ENCODE measurements at regions not wholly inside any gene's neighbourhood (a gene's known extent, or its start where the extent isn't known, plus 50 kb on each side); places are given as distances from the start of the nearest gene placed in this dataset.

- H3K9me3 ChIP-seq: peaks cover 0 to 5% (median 0%) of the 10 kb centered on the region in 12 donors
- H3K4me1 ChIP-seq: no peaks in the 10 kb centered on the region
- intact Hi-C loops (cut with DNase I): no loop called here
- H3K27me3 ChIP-seq: no peaks in the 10 kb centered on the region
- H3K27ac ChIP-seq: no peak overlapping the region
- no peaks in the 10 kb centered on the region for H3K36me3 ChIP-seq
- H3K4me3 ChIP-seq: no peak overlapping the region
- TF ChIP-seq CTCF (IDR thresholded peaks at IDR 0.05) (no peak), POLR2A (IDR thresholded peaks at IDR 0.05) (no peak)
- DNase-seq (no peak), ATAC-seq (no peak)
- WGBS, 4 donors: 75 to 87% (median 76%) methylated on average over 3 of the region's 3 CpGs
Observed at GRCh38 chr4:180727478-180727877, 1515.7 kb upstream of the TENM3 start.

DNA sequence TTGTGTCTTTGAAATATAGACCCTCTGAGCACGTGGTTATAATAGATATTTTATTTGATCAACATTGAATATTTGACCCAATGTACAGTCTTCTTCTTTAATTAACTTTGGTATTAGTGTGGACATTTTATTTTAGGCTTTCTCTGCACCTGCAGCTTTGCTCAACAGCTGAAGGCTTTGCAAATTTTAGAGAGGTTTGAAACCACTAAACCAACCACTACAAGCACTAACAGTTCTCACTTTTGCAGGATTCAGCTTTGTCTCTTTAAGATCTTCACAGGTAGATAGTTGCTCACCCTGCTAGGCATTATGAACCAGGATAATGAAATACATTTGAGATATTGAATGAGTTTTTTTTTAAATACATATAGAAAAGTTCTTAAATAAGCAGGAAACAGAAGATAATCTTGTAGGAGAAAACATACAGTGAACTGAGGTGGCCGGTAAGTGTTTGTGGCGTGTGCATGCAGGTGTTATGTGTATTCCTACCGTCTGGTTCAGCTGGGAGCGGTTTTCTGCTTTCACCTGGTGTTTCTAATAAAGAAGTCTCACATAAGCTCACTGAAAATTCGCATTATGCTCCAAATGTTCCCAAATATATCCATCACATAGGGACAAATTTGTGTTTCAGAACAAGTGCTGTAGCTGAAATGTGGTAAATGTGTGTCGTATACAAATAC is 1508.3 kb upstream of the TENM3 start:
- Histone ChIP-seq H3K4me3 (no peak overlapping the region), H3K4me1 (no peaks in the 10 kb centered on the region), H3K27ac (no peak overlapping the region), H3K27me3 (no peaks in the 10 kb centered on the region), H3K9me3 (peaks cover 0 to 5% (median 0%) of the 10 kb centered on the region in 12 donors), H3K36me3 (no peaks in the 10 kb centered on the region)
- no peak for ATAC-seq
- 73 to 78% (median 77%) methylated on average over 7 of the region's 7 CpGs for WGBS, 4 donors
- DNase-seq: no peak
- intact Hi-C loops (cut with DNase I): no loop called here
- TF ChIP-seq CTCF (IDR thresholded peaks at IDR 0.05): no peak
- no peak for TF ChIP-seq POLR2A (IDR thresholded peaks at IDR 0.05)

DNA sequence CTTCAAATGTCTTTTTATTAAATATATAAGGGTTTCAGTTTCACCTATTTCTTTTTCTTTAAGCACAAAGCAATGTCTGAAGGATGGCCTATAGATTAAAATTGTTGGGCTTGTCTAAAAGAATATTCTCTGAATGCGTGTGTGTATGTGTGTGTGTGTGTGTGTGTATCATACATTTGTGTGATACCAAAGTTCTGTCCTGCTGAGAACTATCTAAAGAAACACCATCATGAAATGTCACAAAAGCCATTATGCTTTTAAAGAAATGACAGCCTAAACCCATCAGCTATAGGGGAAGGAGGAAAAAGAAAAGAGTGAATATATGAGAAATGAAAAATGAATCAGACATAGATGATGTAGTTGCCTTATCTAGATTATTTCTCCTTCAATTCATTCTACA is 1501.5 kb upstream of the TENM3 start:
- H3K27me3 ChIP-seq: no peaks in the 10 kb centered on the region
- intact Hi-C loops (cut with DNase I): no loop called here
- no peak for TF ChIP-seq CTCF (IDR thresholded peaks at IDR 0.05)
- TF ChIP-seq POLR2A (IDR thresholded peaks at IDR 0.05): no peak
- H3K4me1 ChIP-seq: no peaks in the 10 kb centered on the region
- WGBS, 4 donors: 60 to 84% (median 78%) methylated on average over 1 of the region's 1 CpG
- DNase-seq (no peak), ATAC-seq (no peak)
- H3K9me3 ChIP-seq: peaks cover 0 to 3% (median 0%) of the 10 kb centered on the region in 12 donors
- H3K4me3 ChIP-seq: no peak overlapping the region
- H3K27ac ChIP-seq: no peak overlapping the region
- H3K36me3 ChIP-seq: no peaks in the 10 kb centered on the region

- ATAC-seq: no peak
- H3K27ac ChIP-seq: no peak overlapping the region
- H3K9me3 ChIP-seq: peaks cover 0 to 7% (median 0%) of the 10 kb centered on the region in 12 donors
- 58 to 66% (median 61%) methylated on average over 4 of the region's 4 CpGs for WGBS, 4 donors
- no peak for DNase-seq
- H3K27me3 ChIP-seq: no peaks in the 10 kb centered on the region
- H3K4me1 ChIP-seq: no peaks in the 10 kb centered on the region
- no peaks in the 10 kb centered on the region for H3K36me3 ChIP-seq
- intact Hi-C loops (cut with DNase I): no loop called here
- TF ChIP-seq CTCF (IDR thresholded peaks at IDR 0.05): no peak
- no peak for TF ChIP-seq POLR2A (IDR thresholded peaks at IDR 0.05)
- no peak overlapping the region for H3K4me3 ChIP-seq
Observed at GRCh38 chr4:180745019-180745418, 1498.2 kb upstream of the TENM3 start.

Data from heart left ventricle (tissue), 16 donors.